NCI-H2227 treated with DMSO at 0.1 percent for 48 hours (cell line): ENCODE measurements at regions not wholly inside any gene's neighbourhood (a gene's known extent, or its start where the extent isn't known, plus 50 kb on each side); places are given as distances from the start of the nearest gene placed in this dataset.
"Not testable (repeated sequence)": the region's sequence is repeated elsewhere in the genome, so short reads cannot be mapped to it uniquely, and the experiment has no call there.

Source experiments
- DNase-seq: peaks from one replicate; lab custom pipeline; 2025; lab: John Stamatoyannopoulos, UW

DNA sequence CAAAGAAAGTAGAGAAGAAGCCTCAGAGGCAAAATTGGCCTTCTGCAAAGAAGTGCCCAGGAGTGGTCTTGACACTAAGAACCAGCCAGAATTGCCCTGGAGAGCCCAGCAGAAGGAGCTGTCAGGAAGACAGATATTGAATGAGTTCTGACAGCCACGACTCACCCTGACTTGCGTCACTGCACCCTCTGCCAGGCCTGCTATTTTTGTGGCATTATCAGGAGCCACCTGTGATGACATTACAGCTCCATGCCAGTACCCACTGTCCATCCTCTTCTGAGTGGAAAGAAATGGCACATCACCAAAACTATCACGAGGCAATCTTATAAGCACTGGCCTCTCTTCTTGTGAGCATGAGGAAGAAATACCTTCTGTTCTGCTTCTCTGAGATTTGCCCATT is 67.7 kb downstream of the SMIM20 start:
- no peak for DNase-seq

DNA sequence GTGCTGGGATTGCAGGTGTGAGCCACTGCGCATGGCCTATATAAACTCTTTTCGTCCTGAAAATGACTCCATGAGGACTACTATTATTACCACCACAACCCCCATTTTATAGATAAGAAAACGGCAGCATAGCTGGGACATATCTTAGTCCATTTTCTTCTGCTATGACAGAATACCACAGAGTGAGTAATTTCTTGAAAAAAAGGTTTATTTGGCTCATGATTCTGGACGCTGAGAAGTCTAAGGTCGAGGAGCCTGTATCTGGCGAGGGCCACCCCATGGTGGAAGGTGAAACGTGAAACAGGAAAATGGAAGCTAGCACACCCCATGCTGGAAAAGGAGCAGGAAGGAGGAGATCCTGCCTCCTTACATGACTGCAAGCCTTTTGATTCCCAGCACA is 68.9 kb downstream of the SMIM20 start:
- no peak for DNase-seq

GRCh38 chr4:25984266-25984665 is 70.2 kb downstream of the SMIM20 start:
- DNase-seq = no peak

DNA sequence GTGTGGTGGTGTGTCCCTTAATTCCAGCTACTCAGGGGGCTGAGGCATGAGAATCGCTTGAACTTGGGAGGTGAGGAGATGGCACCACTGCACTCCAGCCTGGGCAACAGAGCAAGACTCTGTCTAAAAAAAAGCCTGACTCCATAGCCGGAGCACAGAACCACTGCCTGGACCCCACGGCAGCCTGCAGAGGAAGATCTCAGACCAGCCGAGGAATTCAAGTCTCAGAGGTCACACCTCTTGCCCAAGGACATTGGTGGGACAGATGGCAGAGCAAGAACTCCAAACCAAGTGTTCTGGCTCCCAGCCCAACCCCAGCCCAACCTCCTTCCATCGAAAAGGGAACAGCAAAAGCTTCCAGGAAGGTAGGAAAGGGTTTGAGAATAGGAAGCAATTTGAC is 70.8 kb downstream of the SMIM20 start:
- no peak for DNase-seq

DNA sequence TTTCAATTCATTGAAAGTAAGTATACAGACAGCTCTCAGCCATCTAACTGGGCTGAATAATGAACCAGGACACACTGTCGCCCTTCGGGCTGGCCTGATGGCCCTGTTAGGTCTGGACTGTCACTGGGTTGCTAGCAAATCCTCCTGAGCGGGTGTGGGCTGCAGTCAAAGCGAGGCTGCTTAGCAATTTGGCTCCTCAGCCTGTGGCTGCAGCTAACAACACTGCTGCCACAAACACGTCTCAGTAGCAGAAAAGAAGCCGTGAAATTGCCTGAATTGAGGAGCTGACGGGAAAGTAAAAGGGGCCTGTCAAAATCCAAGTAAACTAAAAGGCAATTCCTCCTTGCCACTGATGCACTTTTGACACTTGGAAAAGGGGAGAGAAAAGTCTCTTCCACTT is 72.8 kb downstream of the SMIM20 start:
- DNase-seq = no peak

- no peak for DNase-seq
Measured at GRCh38 chr4:25991340-25991739, 77.3 kb downstream of the SMIM20 start.

DNA sequence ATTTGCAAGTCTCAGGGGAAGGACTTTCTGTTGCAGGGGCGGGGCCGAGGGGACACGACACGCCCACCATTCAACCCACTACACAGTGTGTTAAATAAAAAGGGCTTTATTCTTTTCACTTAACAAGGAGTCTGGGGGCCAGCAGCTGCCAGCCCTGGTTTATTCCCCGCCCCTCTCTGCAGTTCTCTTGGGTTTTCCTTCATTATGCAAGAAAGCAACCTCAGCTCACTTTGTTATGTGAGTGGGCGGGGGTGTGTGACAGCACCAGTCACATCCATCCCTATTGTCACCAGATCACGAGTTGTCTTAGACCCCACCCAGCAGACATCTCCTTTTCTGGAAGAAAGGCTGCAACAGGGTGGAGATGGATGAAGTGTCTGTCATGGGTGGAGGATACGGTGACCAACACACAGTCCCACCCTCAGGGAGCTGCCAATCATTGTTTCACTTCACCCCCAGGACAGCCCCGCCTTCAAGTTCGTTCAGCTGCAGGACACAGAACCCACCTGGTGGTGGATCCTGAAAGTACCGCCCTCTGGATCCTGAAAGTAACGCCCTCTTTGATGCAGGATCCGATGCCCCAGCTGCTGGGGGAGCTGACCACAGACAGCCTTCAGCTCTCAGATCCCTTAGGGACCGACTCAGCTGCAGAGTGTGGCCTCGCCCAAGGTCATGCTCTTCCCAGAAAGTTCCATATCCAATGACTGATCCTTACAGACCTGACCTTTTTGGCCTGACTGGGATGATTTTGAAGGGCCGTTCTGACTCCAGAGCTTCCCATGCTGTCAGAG is 79.6 kb downstream of the SMIM20 start:
- DNase-seq = no peak

DNA sequence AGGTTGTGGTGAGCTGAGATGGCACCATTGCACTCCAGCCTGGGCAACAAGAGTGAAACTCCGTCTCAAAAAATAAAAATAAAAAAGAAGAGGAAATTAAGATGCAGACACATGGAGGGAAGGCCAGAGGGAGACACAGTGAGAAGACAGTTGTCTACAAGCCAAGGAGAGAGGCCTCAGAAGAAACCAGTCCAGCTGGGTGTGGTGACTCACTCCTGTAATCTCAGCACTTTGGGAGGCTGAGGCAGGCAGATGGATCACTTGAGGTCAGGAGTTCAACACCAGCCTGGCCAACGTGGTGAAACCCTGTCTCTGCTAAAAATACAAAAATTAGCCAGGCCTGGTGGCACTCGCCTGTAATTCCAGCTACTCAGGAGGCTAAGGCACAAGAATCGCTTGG is 80.6 kb downstream of the SMIM20 start:
- DNase-seq = not testable (repeated sequence)

DNA sequence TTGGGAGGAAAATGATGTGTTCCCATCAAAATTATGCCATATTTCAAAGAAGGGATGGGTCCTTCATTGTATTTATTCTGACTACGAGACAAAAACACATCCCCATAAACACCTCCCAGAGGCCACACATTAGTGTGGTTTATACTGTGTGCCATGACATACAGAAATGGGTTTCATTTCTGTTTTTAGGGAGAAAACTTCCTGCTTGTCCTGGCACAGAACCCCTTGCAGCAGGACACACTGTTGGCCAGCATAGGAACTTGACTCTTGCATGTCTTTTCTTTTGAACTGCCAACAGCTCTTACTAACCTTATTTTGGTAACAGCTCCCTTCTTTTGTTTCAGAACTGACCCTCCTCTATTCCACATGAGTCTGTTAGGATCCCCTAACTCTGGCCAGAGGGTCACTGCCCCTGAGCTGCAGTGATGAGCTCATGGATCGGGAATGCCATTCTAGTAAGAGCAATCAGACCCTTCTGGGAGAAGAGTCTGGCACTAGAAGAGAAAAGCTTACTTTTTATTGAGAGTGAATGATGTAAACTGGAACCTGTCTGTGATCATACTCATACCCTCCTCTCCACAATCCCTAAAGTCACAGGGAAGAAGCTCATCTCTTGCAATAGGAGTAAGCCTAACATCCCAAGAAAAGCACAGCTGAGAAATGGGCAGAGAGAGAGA is 86.4 kb downstream of the SMIM20 start:
- no peak for DNase-seq

DNA sequence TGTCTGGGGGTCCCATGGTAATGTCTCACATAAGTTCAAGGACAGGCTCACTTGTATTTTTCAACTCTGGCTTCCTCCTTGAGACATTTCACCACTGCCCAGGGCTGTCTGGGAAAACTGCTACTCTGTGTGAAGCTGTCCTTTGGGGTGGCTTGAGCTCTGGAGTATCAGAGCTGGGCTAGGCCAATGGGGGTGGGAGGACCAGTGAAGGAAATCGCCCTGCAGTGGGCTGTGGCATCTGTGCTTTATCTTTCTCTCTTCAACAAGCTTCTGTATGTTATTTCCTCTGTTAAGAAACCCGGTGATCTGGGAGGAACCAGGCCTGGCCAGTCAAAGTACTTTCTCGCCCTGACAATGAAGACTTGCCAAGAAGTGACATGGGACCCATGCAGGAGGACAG is 87.4 kb downstream of the SMIM20 start:
- no peak for DNase-seq

DNA sequence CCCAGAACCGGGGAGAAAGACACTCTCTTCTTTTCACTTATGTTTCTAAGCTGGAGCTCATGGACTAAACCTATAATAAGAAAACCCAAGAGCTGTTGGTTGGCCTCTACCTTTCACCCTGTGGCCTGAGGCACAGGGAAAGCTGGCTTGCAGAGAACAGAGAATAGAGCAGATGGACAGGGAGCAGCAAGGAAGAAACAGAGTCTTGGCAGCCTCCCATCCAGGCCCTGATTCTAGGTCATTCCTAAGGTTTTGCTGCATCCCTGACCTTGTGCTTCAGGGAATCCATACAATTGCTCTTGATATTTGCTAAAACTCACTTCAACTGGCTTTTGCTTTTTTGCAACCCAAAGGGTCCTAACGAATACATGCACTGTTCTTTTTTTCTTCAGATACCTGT is 87.8 kb downstream of the SMIM20 start:
- no peak for DNase-seq

GRCh38 chr4:26003056-26003455 is 89.0 kb downstream of the SMIM20 start:
- no peak for DNase-seq

DNA sequence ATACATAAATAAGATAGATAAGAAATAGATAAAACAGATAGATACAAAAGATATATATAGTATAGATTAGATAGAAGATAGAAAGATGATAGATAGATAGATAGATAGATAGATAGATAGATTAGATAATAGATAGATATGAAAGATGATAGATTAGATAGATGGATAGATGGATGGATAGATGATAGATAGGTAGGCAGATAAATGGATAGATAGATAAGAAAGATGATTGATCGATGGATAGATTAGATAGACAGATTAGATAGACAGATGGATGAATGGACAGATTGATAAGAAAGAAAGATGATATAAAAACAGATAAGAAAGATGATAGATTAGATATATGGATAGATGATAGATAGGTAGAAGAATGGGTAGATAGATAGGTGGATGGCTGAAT is 90.3 kb downstream of the SMIM20 start:
- DNase-seq = no peak

- no peak for DNase-seq
Measured at GRCh38 chr4:26005764-26006163, 91.7 kb downstream of the SMIM20 start.

GRCh38 chr4:26008737-26009136 is 94.7 kb downstream of the SMIM20 start:
- DNase-seq = no peak

DNA sequence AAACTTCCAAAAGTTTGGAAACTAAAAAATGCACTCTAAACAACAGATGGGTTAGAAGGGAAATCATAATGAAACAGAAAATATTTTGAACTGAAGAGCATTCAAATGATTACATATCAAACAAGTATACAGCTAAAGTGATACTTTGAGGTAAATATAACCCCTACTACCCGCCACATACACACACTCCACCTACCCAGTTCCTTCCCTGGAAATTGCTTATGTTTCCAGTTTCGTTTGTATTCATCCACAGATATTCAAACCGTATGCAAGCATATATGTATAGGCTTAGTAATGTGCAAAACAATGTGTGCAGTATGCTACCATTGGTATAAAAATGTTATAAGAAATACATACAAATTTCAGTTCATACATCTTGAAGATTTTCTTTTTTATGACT is 95.5 kb downstream of the SMIM20 start:
- no peak for DNase-seq

- no peak for DNase-seq
Measured at GRCh38 chr4:26010304-26010703, 96.3 kb downstream of the SMIM20 start.

DNA sequence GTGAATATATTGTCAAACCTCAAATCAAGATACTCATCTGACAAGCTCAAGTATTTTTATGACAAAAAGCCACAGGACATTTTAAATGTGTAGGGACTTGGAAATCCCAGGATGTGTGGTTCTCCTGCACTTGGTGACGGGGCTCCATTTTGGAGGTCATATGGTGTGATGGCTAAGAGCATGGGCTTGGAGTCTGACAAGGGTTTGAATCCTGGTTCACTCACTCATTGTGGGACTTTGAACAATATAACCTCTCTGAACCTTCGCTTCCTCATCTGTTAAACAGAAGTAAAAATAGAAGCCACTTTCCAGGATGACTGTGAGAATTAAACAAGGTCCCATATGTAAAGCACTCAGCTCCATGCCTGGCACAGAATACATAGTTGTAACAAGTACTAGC is 99.6 kb downstream of the SMIM20 start:
- no peak for DNase-seq

GRCh38 chr4:26015133-26015651 is 101.2 kb downstream of the SMIM20 start:
- DNase-seq = no peak

GRCh38 chr4:26015906-26016305 is 101.9 kb downstream of the SMIM20 start:
- no peak for DNase-seq

- DNase-seq = no peak
Measured at GRCh38 chr4:26017531-26017930, 103.5 kb downstream of the SMIM20 start.

- DNase-seq = not testable (repeated sequence)
Measured at GRCh38 chr4:26017961-26018700, 104.1 kb downstream of the SMIM20 start.
